ENCODE measurements at regions not wholly inside any gene's neighbourhood (a gene's known extent, or its start where the extent isn't known, plus 50 kb on each side); places are given as distances from the start of the nearest gene placed in this dataset.
"Not testable (repeated sequence)": the region's sequence is repeated elsewhere in the genome, so short reads cannot be mapped to it uniquely, and the experiment has no call there.

- H3K36me3 ChIP-seq (ENCODE audit: control insufficient read depth in 2 of 2, extremely low read depth in 1 of 2, insufficient read depth in 1 of 2, low read length in 1 of 2): no peaks in the 10 kb centered on the region
- no peak overlapping the region for H3K27ac ChIP-seq (ENCODE audit: low read length)
- no peaks in the 10 kb centered on the region for H3K9me3 ChIP-seq
- DNase-seq: no peak
- H3K4me3 ChIP-seq (ENCODE audit: control insufficient read depth in 1 of 2, extremely low read depth in 1 of 2, low read length in 1 of 2): no peak overlapping the region
- Mint-ChIP-seq H3K36me3 (no peaks in the 10 kb centered on the region), H3K27me3 (peaks cover 4 to 7% of the 10 kb centered on the region in 2 donors), H3K4me1 (no peaks in the 10 kb centered on the region), H3K9me3 (peaks cover 7 to 23% (median 8%) of the 10 kb centered on the region in 3 donors), H3K27ac (no peak overlapping the region), H3K4me3 (no peak overlapping the region)
- POLR2A ChIA-PET: no interaction called here
- no peak for ATAC-seq (replicated peaks in 1 of 4)
- CTCF ChIA-PET: no interaction called here
- WGBS (ENCODE audit: insufficient coverage): no CpG with 5 or more reads among the region's 1 CpG
- no peaks in the 10 kb centered on the region for H3K4me1 ChIP-seq (ENCODE audit: control insufficient read depth in 1 of 2, extremely low read depth in 1 of 2, insufficient read depth in 2 of 2, low read length in 2 of 2)
- peaks cover 0 to 3% of the 10 kb centered on the region in 2 experiments for H3K27me3 ChIP-seq (replicated peaks in 1 of 2; ENCODE audit: control insufficient read depth in 2 of 2, extremely low read depth in 1 of 2, insufficient read depth in 2 of 2, low read length in 1 of 2)
Measured at GRCh38 chr9:115556432-115556831, 438.5 kb upstream of the TNC start.

DNA sequence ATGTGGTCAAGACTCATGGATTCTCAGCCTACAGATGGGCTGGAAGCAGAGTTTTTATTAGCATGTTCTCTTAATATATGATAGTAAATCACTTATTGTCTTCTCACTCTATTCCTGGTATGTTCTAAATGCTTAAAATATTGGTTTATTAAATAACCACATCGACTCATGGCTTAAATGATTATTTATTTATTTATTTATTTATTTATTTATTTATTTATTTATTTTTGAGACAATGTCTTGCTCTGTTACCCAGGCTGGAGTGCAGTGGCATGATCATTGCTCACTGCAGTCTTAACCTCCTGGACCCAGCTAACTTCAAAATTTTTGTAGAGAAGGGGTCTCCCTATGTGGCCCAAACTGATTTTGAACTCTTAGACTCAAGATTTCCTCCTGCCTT lies 457.2 kb upstream of the TNC start:
- peaks cover 0 to 4% (median 0%) of the 10 kb centered on the region in 3 donors for H3K9me3 Mint-ChIP-seq
- H3K36me3 Mint-ChIP-seq: no peaks in the 10 kb centered on the region
- H3K27me3 ChIP-seq (replicated peaks in 1 of 2; ENCODE audit: control insufficient read depth in 2 of 2, extremely low read depth in 1 of 2, insufficient read depth in 2 of 2, low read length in 1 of 2): peaks cover 0 to 2% of the 10 kb centered on the region in 2 experiments
- CTCF ChIA-PET: no interaction called here
- no peaks in the 10 kb centered on the region for H3K36me3 ChIP-seq (ENCODE audit: control insufficient read depth in 2 of 2, extremely low read depth in 1 of 2, insufficient read depth in 1 of 2, low read length in 1 of 2)
- no peaks in the 10 kb centered on the region for H3K4me1 Mint-ChIP-seq
- POLR2A ChIA-PET: no interaction called here
- no peak overlapping the region for H3K4me3 ChIP-seq (ENCODE audit: control insufficient read depth in 1 of 2, extremely low read depth in 1 of 2, low read length in 1 of 2)
- no peak overlapping the region for H3K27ac ChIP-seq (ENCODE audit: low read length)
- H3K4me1 ChIP-seq (ENCODE audit: control insufficient read depth in 1 of 2, extremely low read depth in 1 of 2, insufficient read depth in 2 of 2, low read length in 2 of 2): no peaks in the 10 kb centered on the region
- ATAC-seq (replicated peaks in 1 of 4): no peak
- WGBS (ENCODE audit: insufficient coverage): no CpG with 5 or more reads among the region's 1 CpG
- H3K9me3 ChIP-seq: no peaks in the 10 kb centered on the region
- H3K4me3 Mint-ChIP-seq: no peak overlapping the region
- no peak overlapping the region for H3K27ac Mint-ChIP-seq
- peaks cover 2 to 15% of the 10 kb centered on the region in 2 donors for H3K27me3 Mint-ChIP-seq
- no peak for DNase-seq

GRCh38 chr9:115585458-115585857 lies 467.5 kb upstream of the TNC start:
- H3K9me3 Mint-ChIP-seq; H3K4me1 Mint-ChIP-seq; H3K27ac ChIP-seq (ENCODE audit: low read length); H3K36me3 Mint-ChIP-seq; H3K27me3 Mint-ChIP-seq; H3K9me3 ChIP-seq; H3K27ac Mint-ChIP-seq; H3K27me3 ChIP-seq (replicated peaks in 1 of 2; ENCODE audit: control insufficient read depth in 2 of 2, extremely low read depth in 1 of 2, insufficient read depth in 2 of 2, low read length in 1 of 2); H3K36me3 ChIP-seq (ENCODE audit: control insufficient read depth in 2 of 2, extremely low read depth in 1 of 2, insufficient read depth in 1 of 2, low read length in 1 of 2); H3K4me3 Mint-ChIP-seq; POLR2A ChIA-PET; DNase-seq; H3K4me1 ChIP-seq (ENCODE audit: control insufficient read depth in 1 of 2, extremely low read depth in 1 of 2, insufficient read depth in 2 of 2, low read length in 2 of 2); ATAC-seq (replicated peaks in 1 of 4); H3K4me3 ChIP-seq (ENCODE audit: control insufficient read depth in 1 of 2, extremely low read depth in 1 of 2, low read length in 1 of 2): not testable (repeated sequence)
- WGBS (ENCODE audit: insufficient coverage): 93% methylated on average over 3 of the region's 5 CpGs
- CTCF ChIA-PET: interaction anchor here in 1 of 2 donors (0.7 kb wide), 1 partner anchor 1049 kb away, joined by 3 read pairs; no protein-coding TSS in a partner anchor

GRCh38 chr9:115587310-115587709 lies 469.4 kb upstream of the TNC start:
- no peak overlapping the region for H3K27ac ChIP-seq (ENCODE audit: low read length)
- Mint-ChIP-seq H3K4me3 (no peak overlapping the region), H3K27ac (no peak overlapping the region), H3K27me3 (peaks cover 6 to 7% of the 10 kb centered on the region in 2 donors), H3K36me3 (no peaks in the 10 kb centered on the region), H3K9me3 (peaks cover 0 to 7% (median 3%) of the 10 kb centered on the region in 3 donors), H3K4me1 (no peaks in the 10 kb centered on the region)
- POLR2A ChIA-PET: no interaction called here
- ATAC-seq (replicated peaks in 1 of 4) (no peak), DNase-seq (no peak)
- no peaks in the 10 kb centered on the region for H3K27me3 ChIP-seq (replicated peaks in 1 of 2; ENCODE audit: control insufficient read depth in 2 of 2, extremely low read depth in 1 of 2, insufficient read depth in 2 of 2, low read length in 1 of 2)
- no peaks in the 10 kb centered on the region for H3K9me3 ChIP-seq
- CTCF ChIA-PET: interaction anchor here in 1 of 2 donors (0.6 kb wide), 1 partner anchor 1057 kb away, joined by 5 read pairs; no protein-coding TSS in a partner anchor
- H3K36me3 ChIP-seq (ENCODE audit: control insufficient read depth in 2 of 2, extremely low read depth in 1 of 2, insufficient read depth in 1 of 2, low read length in 1 of 2): no peaks in the 10 kb centered on the region
- WGBS (ENCODE audit: insufficient coverage): no CpG with 5 or more reads among the region's 2 CpGs
- H3K4me3 ChIP-seq (ENCODE audit: control insufficient read depth in 1 of 2, extremely low read depth in 1 of 2, low read length in 1 of 2): no peak overlapping the region
- H3K4me1 ChIP-seq (ENCODE audit: control insufficient read depth in 1 of 2, extremely low read depth in 1 of 2, insufficient read depth in 2 of 2, low read length in 2 of 2): no peaks in the 10 kb centered on the region

DNA sequence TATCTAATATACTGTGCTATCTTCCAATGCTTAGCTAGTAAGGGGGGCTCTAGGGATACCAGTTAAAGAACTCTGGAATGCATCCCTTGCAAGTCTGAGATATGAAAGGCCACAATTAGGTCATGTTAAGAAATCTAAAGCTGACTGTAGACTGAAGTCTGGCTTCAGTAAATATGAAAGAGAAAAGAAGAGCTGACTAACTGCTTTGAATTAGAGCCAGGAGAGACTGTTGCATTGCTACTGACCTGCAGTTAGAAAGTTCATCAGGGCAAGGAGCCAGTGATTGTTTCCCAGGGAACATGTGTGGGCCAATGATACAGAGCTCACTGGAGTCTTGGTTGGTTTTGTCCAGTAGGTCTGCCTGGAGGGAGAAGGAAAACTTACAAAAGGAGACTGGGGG lies 472.1 kb upstream of the TNC start:
- no peak overlapping the region for H3K4me3 ChIP-seq (ENCODE audit: control insufficient read depth in 1 of 2, extremely low read depth in 1 of 2, low read length in 1 of 2)
- Mint-ChIP-seq H3K36me3 (no peaks in the 10 kb centered on the region), H3K4me3 (no peak overlapping the region), H3K4me1 (no peaks in the 10 kb centered on the region), H3K9me3 (peaks cover 0 to 7% (median 3%) of the 10 kb centered on the region in 3 donors), H3K27ac (no peak overlapping the region), H3K27me3 (peaks cover 12 to 16% of the 10 kb centered on the region in 2 donors)
- H3K36me3 ChIP-seq (ENCODE audit: control insufficient read depth in 2 of 2, extremely low read depth in 1 of 2, insufficient read depth in 1 of 2, low read length in 1 of 2): no peaks in the 10 kb centered on the region
- DNase-seq (no peak), ATAC-seq (replicated peaks in 1 of 4) (no peak)
- CTCF ChIA-PET: no interaction called here
- POLR2A ChIA-PET: no interaction called here
- no peaks in the 10 kb centered on the region for H3K27me3 ChIP-seq (replicated peaks in 1 of 2; ENCODE audit: control insufficient read depth in 2 of 2, extremely low read depth in 1 of 2, insufficient read depth in 2 of 2, low read length in 1 of 2)
- H3K27ac ChIP-seq (ENCODE audit: low read length): no peak overlapping the region
- H3K4me1 ChIP-seq (ENCODE audit: control insufficient read depth in 1 of 2, extremely low read depth in 1 of 2, insufficient read depth in 2 of 2, low read length in 2 of 2): no peaks in the 10 kb centered on the region
- H3K9me3 ChIP-seq: no peaks in the 10 kb centered on the region

- Mint-ChIP-seq H3K9me3 (peaks cover 0 to 7% (median 3%) of the 10 kb centered on the region in 3 donors), H3K4me1 (no peaks in the 10 kb centered on the region), H3K27ac (no peak overlapping the region), H3K36me3 (no peaks in the 10 kb centered on the region), H3K27me3 (peaks cover 23 to 29% of the 10 kb centered on the region in 2 donors), H3K4me3 (no peak overlapping the region)
- no peaks in the 10 kb centered on the region for H3K36me3 ChIP-seq (ENCODE audit: control insufficient read depth in 2 of 2, extremely low read depth in 1 of 2, insufficient read depth in 1 of 2, low read length in 1 of 2)
- H3K9me3 ChIP-seq: no peaks in the 10 kb centered on the region
- ATAC-seq (replicated peaks in 1 of 4) (no peak), DNase-seq (no peak)
- ChIA-PET POLR2A (no interaction called here), CTCF (no interaction called here)
- H3K4me3 ChIP-seq (ENCODE audit: control insufficient read depth in 1 of 2, extremely low read depth in 1 of 2, low read length in 1 of 2): no peak overlapping the region
- WGBS (ENCODE audit: insufficient coverage): 26% methylated on average over 2 of the region's 4 CpGs
- no peaks in the 10 kb centered on the region for H3K27me3 ChIP-seq (replicated peaks in 1 of 2; ENCODE audit: control insufficient read depth in 2 of 2, extremely low read depth in 1 of 2, insufficient read depth in 2 of 2, low read length in 1 of 2)
- no peak overlapping the region for H3K27ac ChIP-seq (ENCODE audit: low read length)
- no peaks in the 10 kb centered on the region for H3K4me1 ChIP-seq (ENCODE audit: control insufficient read depth in 1 of 2, extremely low read depth in 1 of 2, insufficient read depth in 2 of 2, low read length in 2 of 2)
Measured at GRCh38 chr9:115591584-115591984, 473.6 kb upstream of the TNC start.

- Mint-ChIP-seq H3K27ac (no peak overlapping the region), H3K4me3 (no peak overlapping the region), H3K36me3 (no peaks in the 10 kb centered on the region), H3K9me3 (peaks cover 0 to 7% (median 3%) of the 10 kb centered on the region in 3 donors), H3K27me3 (peaks cover 31 to 39% of the 10 kb centered on the region in 2 donors), H3K4me1 (no peaks in the 10 kb centered on the region)
- peak in 1 of 35 experiments; percentile 23 for DNase-seq
- POLR2A ChIA-PET: no interaction called here
- WGBS (ENCODE audit: insufficient coverage): no CpG with 5 or more reads among the region's 4 CpGs
- H3K27ac ChIP-seq (ENCODE audit: low read length): no peak overlapping the region
- H3K36me3 ChIP-seq (ENCODE audit: control insufficient read depth in 2 of 2, extremely low read depth in 1 of 2, insufficient read depth in 1 of 2, low read length in 1 of 2): no peaks in the 10 kb centered on the region
- CTCF ChIA-PET: interaction anchor here (1.0 to 2.9 kb wide), 3 partner anchors 10 to 1068 kb away, joined by 4 to 8 read pairs (median 5); no protein-coding TSS in a partner anchor
- no peaks in the 10 kb centered on the region for H3K4me1 ChIP-seq (ENCODE audit: control insufficient read depth in 1 of 2, extremely low read depth in 1 of 2, insufficient read depth in 2 of 2, low read length in 2 of 2)
- no peak overlapping the region for H3K4me3 ChIP-seq (ENCODE audit: control insufficient read depth in 1 of 2, extremely low read depth in 1 of 2, low read length in 1 of 2)
- no peaks in the 10 kb centered on the region for H3K27me3 ChIP-seq (replicated peaks in 1 of 2; ENCODE audit: control insufficient read depth in 2 of 2, extremely low read depth in 1 of 2, insufficient read depth in 2 of 2, low read length in 1 of 2)
- no peaks in the 10 kb centered on the region for H3K9me3 ChIP-seq
- no peak for ATAC-seq (replicated peaks in 1 of 4)
Measured at GRCh38 chr9:115593587-115594091, 475.7 kb upstream of the TNC start.

Data from T-cell (primary cell).